Fibroblast of villous mesenchyme (primary cell): ENCODE measurements at regions not wholly inside any gene's neighbourhood (a gene's known extent, or its start where the extent isn't known, plus 50 kb on each side); places are given as distances from the start of the nearest gene placed in this dataset.

Experiments used
- DNase-seq: peaks from one replicate; pipeline ENCODE4 v3.0.0-alpha.2; 2010; ENCODE audit warnings: low read depth
- H3K4me3 ChIP-seq: 2 replicates; pipeline ENCODE4 v1.5.1; 2011; ENCODE audit warnings: low read depth, mild to moderate bottlenecking, low read length
- CTCF ChIP-seq: IDR thresholded peaks from 2 replicates; pipeline ENCODE4 v1.5.1; 2012; ENCODE audit warnings: low read depth, mild to moderate bottlenecking, low read length; ENCODE audit not compliant: insufficient read depth

GRCh38 chr5:156182174-156182967 is 144.6 kb upstream of the SGCD start:
- H3K4me3 ChIP-seq, result no peak overlapping the region
- TF ChIP-seq CTCF, result no peak
- no peak for DNase-seq

GRCh38 chr5:156186760-156187159 is 140.2 kb upstream of the SGCD start:
- no peak overlapping the region for H3K4me3 ChIP-seq
- DNase-seq, result no peak
- TF ChIP-seq CTCF, result no peak

GRCh38 chr5:156188016-156188415 is 138.9 kb upstream of the SGCD start:
- TF ChIP-seq CTCF, result no peak
- no peak for DNase-seq
- H3K4me3 ChIP-seq, result no peak overlapping the region

GRCh38 chr5:156189628-156190027 is 137.3 kb upstream of the SGCD start:
- no peak for TF ChIP-seq CTCF

GRCh38 chr5:156191547-156191946 is 135.4 kb upstream of the SGCD start:
- TF ChIP-seq CTCF, result no peak
- no peak overlapping the region for H3K4me3 ChIP-seq
- DNase-seq, result no peak

More at GRCh38 chr5:156189628-156190027, 137.3 kb upstream of the SGCD start:
- DNase-seq, result no peak
- no peak overlapping the region for H3K4me3 ChIP-seq

- no peak for DNase-seq
- no peak overlapping the region for H3K4me3 ChIP-seq
- no peak for TF ChIP-seq CTCF
Observed at GRCh38 chr5:156197042-156197635, 129.8 kb upstream of the SGCD start.
